ENCODE measurements at regions not wholly inside any gene's neighbourhood (a gene's known extent, or its start where the extent isn't known, plus 50 kb on each side); places are given as distances from the start of the nearest gene placed in this dataset.

DNA sequence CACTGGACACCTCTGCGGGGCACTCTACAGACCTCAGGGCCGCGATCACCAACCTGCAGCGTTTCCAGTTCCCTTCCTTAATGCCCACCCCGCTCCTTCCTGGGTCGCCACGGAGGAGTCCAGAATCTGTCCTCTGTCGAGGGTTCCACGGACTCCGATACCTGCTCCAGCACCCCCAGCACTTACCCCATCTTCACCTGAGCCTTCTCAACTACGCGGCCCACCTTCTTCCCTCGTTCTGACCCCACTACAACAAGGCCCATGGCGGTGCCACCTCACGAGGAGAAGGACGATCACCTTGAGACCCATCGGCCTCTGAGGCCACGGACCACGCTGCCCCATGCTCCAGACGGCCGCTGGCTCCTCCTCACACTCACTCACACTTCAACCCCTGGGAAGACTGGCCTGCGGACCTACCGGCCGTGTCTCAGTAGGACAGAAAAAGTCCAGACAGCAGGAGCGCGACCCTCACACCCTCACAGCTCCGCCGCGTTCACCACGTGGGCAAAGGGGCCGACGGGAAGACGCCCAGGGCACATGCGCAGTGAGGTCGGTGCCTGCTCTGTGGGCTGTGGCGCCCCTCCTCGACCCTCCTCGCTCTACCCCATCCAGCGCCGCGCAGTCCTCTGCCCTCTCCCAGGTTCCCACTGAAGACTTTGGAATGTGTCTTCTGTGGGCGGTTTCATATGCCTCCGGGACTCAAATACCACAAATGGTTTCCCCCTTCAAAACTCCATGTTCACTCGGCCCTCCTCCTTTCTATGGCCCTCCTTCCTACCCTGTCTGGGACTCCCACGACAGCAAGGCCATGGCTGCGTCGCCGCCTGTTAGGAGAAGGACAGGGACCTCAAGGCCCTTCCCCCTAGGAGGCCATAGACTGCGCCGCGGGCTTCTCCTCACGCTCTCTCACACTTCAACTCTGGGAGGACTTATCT, 193.9 kb upstream of the PHF14 start:
- TF ChIP-seq, protein P1, sequence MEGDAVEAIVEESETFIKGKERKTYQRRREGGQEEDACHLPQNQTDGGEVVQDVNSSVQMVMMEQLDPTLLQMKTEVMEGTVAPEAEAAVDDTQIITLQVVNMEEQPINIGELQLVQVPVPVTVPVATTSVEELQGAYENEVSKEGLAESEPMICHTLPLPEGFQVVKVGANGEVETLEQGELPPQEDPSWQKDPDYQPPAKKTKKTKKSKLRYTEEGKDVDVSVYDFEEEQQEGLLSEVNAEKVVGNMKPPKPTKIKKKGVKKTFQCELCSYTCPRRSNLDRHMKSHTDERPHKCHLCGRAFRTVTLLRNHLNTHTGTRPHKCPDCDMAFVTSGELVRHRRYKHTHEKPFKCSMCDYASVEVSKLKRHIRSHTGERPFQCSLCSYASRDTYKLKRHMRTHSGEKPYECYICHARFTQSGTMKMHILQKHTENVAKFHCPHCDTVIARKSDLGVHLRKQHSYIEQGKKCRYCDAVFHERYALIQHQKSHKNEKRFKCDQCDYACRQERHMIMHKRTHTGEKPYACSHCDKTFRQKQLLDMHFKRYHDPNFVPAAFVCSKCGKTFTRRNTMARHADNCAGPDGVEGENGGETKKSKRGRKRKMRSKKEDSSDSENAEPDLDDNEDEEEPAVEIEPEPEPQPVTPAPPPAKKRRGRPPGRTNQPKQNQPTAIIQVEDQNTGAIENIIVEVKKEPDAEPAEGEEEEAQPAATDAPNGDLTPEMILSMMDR (conservative IDR thresholded peaks at IDR 0.05): no peak
- no peak for TF ChIP-seq EZH2 (IDR thresholded peaks at IDR 0.05; ENCODE audit: low read depth)
